B cell (primary cell): ENCODE measurements at regions not wholly inside any gene's neighbourhood (a gene's known extent, or its start where the extent isn't known, plus 50 kb on each side); places are given as distances from the start of the nearest gene placed in this dataset.

Experiments
- ATAC-seq: fragments of 200-7000 bp; cut with Tn5 transposase; one replicate; pipeline ENCODE4 v1.10.0; 2021; ENCODE audit warnings: low read depth, mild to moderate bottlenecking, moderate number of reproducible peaks, moderate library complexity
- CTCF ChIA-PET: fragments of 350-600 bp; sonication (Branson Sonifier 250); formaldehyde crosslinking; loops from one replicate; lab custom pipeline; 2021; ENCODE audit warnings: antibody characterized with exemption, inconsistent platforms; lab: Charles Lee
- POLR2A ChIA-PET: fragments of 350-600 bp; sonication (Branson Sonifier 250); formaldehyde crosslinking; loops from one replicate; lab custom pipeline; 2021; ENCODE audit warnings: antibody characterized with exemption; lab: Charles Lee
- DNase-seq: peaks from one replicate; pipeline ENCODE4 v3.0.0; 2013
- H2AFZ ChIP-seq: 2 replicates; pipeline ENCODE4 v1.6.1; 2012; ENCODE audit warnings: mild to moderate bottlenecking, low read depth, low read length; ENCODE audit not compliant: insufficient read depth, poor library complexity, severe bottlenecking
- H3K27ac ChIP-seq, 2 donors: 1 replicate in 1 of 2; 2 replicates in 1 of 2; pipeline ENCODE4 v1.5.1; 2012 to 2013; ENCODE audit warnings: low read length in 2 of 2, mild to moderate bottlenecking in 2 of 2, moderate library complexity in 1 of 2
- H3K27me3 ChIP-seq, 4 experiments: fragments of 200-600 bp in 1 of 4; sonication (generic) in 1 of 4; replicated peaks in 1 of 4; 1 replicate in 2 of 4; 2 replicates in 2 of 4; pipeline versions ENCODE4 v1.6.1 to v1.7.0; 2013 to 2016; ENCODE audit warnings: low read length in 3 of 4, mild to moderate bottlenecking in 2 of 4, mixed read lengths in 1 of 4, moderate library complexity in 1 of 4; ENCODE audit not compliant: insufficient read depth in 4 of 4, control insufficient read depth in 3 of 4; ENCODE audit errors: control extremely low read depth in 1 of 4
- H3K36me3 ChIP-seq, 2 experiments: replicated peaks in 1 of 2; 1 replicate in 1 of 2; 2 replicates in 1 of 2; pipeline versions ENCODE4 v1.6.1 to v1.7.1; 2013; ENCODE audit warnings: low read length in 1 of 2; ENCODE audit not compliant: insufficient read depth in 2 of 2, control insufficient read depth in 1 of 2; ENCODE audit errors: control extremely low read depth in 1 of 2, extremely low read depth in 1 of 2
- H3K4me1 ChIP-seq, 2 donors: fragments of 200-600 bp in 1 of 2; sonication (generic) in 1 of 2; 1 replicate in 1 of 2; 2 replicates in 1 of 2; pipeline versions ENCODE4 v1.5.1 to v1.6.1; 2013 to 2017; ENCODE audit warnings: low read length in 2 of 2; ENCODE audit not compliant: control insufficient read depth in 2 of 2, insufficient read depth in 2 of 2
- H3K4me2 ChIP-seq: replicated peaks from 2 replicates; pipeline ENCODE3; 2012; ENCODE audit warnings: mild to moderate bottlenecking, low read depth, low read length; ENCODE audit not compliant: poor library complexity, severe bottlenecking
- H3K4me3 ChIP-seq, 5 experiments: fragments of 200-600 bp in 1 of 5; sonication (generic) in 1 of 5; 1 replicate in 3 of 5; 2 replicates in 2 of 5; pipeline versions ENCODE4 v1.5.1 to v1.7.0; 2011 to 2016; ENCODE audit warnings: low read length in 4 of 5, mild to moderate bottlenecking in 4 of 5, low read depth in 2 of 5, control low read depth in 1 of 5, moderate library complexity in 1 of 5; ENCODE audit not compliant: insufficient read depth in 1 of 5; ENCODE audit errors: control extremely low read depth in 1 of 5, extremely low read depth in 1 of 5
- H3K79me2 ChIP-seq: fragments of 200-600 bp; sonication (generic); one replicate; pipeline ENCODE4 v1.6.0; 2016; ENCODE audit warnings: low read length; ENCODE audit not compliant: control insufficient read depth, insufficient read depth
- H3K9ac ChIP-seq: fragments of 200-600 bp; sonication (generic); 2 replicates; pipeline ENCODE4 v1.6.1; 2017; ENCODE audit warnings: mild to moderate bottlenecking, low read length, moderate library complexity
- H3K9me3 ChIP-seq, 3 donors: one replicate each; pipeline versions ENCODE4 v1.6.1 to v1.7.1; 2013; ENCODE audit warnings: low read length in 2 of 3; ENCODE audit not compliant: control insufficient read depth in 2 of 3, insufficient read depth in 1 of 3; ENCODE audit errors: control extremely low read depth in 1 of 3
- H4K20me1 ChIP-seq: 2 replicates; pipeline ENCODE4 v1.6.0; 2012; ENCODE audit warnings: mild to moderate bottlenecking, low read length; ENCODE audit not compliant: insufficient read depth, control insufficient read depth, poor library complexity, severe bottlenecking
- H3K27ac Mint-ChIP-seq: one replicate; pipeline ENCODE4 v1.8.0; 2021; ENCODE audit warnings: mixed read lengths
- H3K27me3 Mint-ChIP-seq: one replicate; pipeline ENCODE4 v1.8.0; 2021; ENCODE audit warnings: mixed read lengths
- H3K4me1 Mint-ChIP-seq: one replicate; pipeline ENCODE4 v1.8.0; 2021; ENCODE audit warnings: mixed read lengths
- H3K4me3 Mint-ChIP-seq: one replicate; pipeline ENCODE4 v1.8.0; 2021; ENCODE audit warnings: mixed read lengths
- H3K9me3 Mint-ChIP-seq: one replicate; pipeline ENCODE4 v1.8.0; 2022; ENCODE audit warnings: mixed read lengths; ENCODE audit not compliant: insufficient read depth
- CTCF ChIP-seq: fragments of 200-600 bp; IDR thresholded peaks from one replicate; pipeline ENCODE4 v1.8.0; 2022; ENCODE audit warnings: antibody characterized with exemption, mild to moderate bottlenecking
- EZH2 ChIP-seq: IDR thresholded peaks from 2 replicates; pipeline ENCODE4 v1.6.1; 2012; ENCODE audit warnings: borderline replicate concordance, low read depth, mild to moderate bottlenecking, moderate library complexity, low read length; ENCODE audit not compliant: insufficient read depth, poor library complexity, severe bottlenecking
- WGBS: methylation state at CpG from one replicate; pipeline ENCODE4 v1.1.5; 2013; ENCODE audit warnings: missing lambda C conversion rate; ENCODE audit not compliant: insufficient coverage; 5-methylcytosine and 5-hydroxymethylcytosine counted together
- intact Hi-C: fragments of 100-400 bp; cut with micrococcal nuclease; formaldehyde crosslinking; loops from one replicate; pipeline ENCODE4 v1.10.0; 2022

DNA sequence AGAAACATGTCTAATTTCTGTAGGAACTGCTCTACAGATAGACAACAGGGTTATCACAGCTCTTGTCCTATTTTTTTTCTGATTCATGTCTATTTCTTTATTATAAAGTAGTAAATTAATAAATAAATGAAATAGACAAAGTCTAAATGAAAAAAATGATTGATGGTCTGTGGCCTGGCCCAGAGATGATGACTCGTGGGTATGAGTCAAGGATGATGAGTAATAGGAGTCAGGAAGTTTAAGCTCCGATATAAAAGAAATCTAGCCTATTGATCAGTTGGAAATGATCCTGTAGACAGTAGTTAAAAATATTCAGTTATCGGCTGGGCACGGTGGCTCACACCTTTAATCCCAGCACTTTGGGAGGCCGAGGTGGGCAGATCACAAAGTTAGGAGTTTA lies 90.6 kb upstream of the RTL1 start:
- no peaks in the 10 kb centered on the region for H4K20me1 ChIP-seq
- no peaks in the 10 kb centered on the region for H3K4me1 ChIP-seq
- 83% methylated on average over 3 of the region's 5 CpGs for WGBS
- no peak overlapping the region for H3K27ac Mint-ChIP-seq
- peaks cover 2% of the 10 kb centered on the region for H3K9me3 Mint-ChIP-seq
- CTCF ChIA-PET = no interaction called here
- no peak overlapping the region for H3K9ac ChIP-seq
- no peaks in the 10 kb centered on the region for H3K79me2 ChIP-seq
- no peak for DNase-seq
- H3K9me3 ChIP-seq = no peaks in the 10 kb centered on the region
- ATAC-seq = no peak
- H3K4me3 ChIP-seq = no peak overlapping the region
- POLR2A ChIA-PET = no interaction called here
- no peaks in the 10 kb centered on the region for H3K4me1 Mint-ChIP-seq
- no peak overlapping the region for H3K4me2 ChIP-seq
- no peak overlapping the region for H3K4me3 Mint-ChIP-seq
- H3K27me3 Mint-ChIP-seq = peaks cover 4% of the 10 kb centered on the region
- no peaks in the 10 kb centered on the region for H3K36me3 ChIP-seq
- H3K27me3 ChIP-seq = no peaks in the 10 kb centered on the region
- TF ChIP-seq CTCF = no peak
- intact Hi-C loops = no loop called here
- H3K27ac ChIP-seq = no peak overlapping the region
- no peak overlapping the region for H2AFZ ChIP-seq

- intact Hi-C loops = no loop called here
- TF ChIP-seq CTCF (no peak), EZH2 (no peak)
- ChIA-PET POLR2A (no interaction called here), CTCF (no interaction called here)
- no peaks in the 10 kb centered on the region for H3K4me1 ChIP-seq
- Mint-ChIP-seq H3K9me3 (peaks cover 2% of the 10 kb centered on the region), H3K27me3 (peaks cover 4% of the 10 kb centered on the region), H3K4me3 (no peak overlapping the region), H3K27ac (no peak overlapping the region), H3K4me1 (no peaks in the 10 kb centered on the region)
- no peak overlapping the region for H3K4me3 ChIP-seq
- no peak overlapping the region for H3K27ac ChIP-seq
- WGBS = 100% methylated on average over 1 of the region's 3 CpGs
- no peak overlapping the region for H2AFZ ChIP-seq
- H3K9ac ChIP-seq = no peak overlapping the region
- no peaks in the 10 kb centered on the region for H3K36me3 ChIP-seq
- no peaks in the 10 kb centered on the region for H3K79me2 ChIP-seq
- no peak for ATAC-seq
- H3K4me2 ChIP-seq = no peak overlapping the region
- no peaks in the 10 kb centered on the region for H3K9me3 ChIP-seq
- no peak for DNase-seq
- no peaks in the 10 kb centered on the region for H4K20me1 ChIP-seq
- no peaks in the 10 kb centered on the region for H3K27me3 ChIP-seq
Observed at GRCh38 chr14:100994756-100995330, 91.3 kb upstream of the RTL1 start.
